ENCODE measurements at regions not wholly inside any gene's neighbourhood (a gene's known extent, or its start where the extent isn't known, plus 50 kb on each side); places are given as distances from the start of the nearest gene placed in this dataset.

- DNase-seq (ENCODE audit: low read depth in 2 of 2): no peak
Measured at GRCh38 chr3:194265996-194266964, 84.8 kb downstream of the CPN2 start.

DNA sequence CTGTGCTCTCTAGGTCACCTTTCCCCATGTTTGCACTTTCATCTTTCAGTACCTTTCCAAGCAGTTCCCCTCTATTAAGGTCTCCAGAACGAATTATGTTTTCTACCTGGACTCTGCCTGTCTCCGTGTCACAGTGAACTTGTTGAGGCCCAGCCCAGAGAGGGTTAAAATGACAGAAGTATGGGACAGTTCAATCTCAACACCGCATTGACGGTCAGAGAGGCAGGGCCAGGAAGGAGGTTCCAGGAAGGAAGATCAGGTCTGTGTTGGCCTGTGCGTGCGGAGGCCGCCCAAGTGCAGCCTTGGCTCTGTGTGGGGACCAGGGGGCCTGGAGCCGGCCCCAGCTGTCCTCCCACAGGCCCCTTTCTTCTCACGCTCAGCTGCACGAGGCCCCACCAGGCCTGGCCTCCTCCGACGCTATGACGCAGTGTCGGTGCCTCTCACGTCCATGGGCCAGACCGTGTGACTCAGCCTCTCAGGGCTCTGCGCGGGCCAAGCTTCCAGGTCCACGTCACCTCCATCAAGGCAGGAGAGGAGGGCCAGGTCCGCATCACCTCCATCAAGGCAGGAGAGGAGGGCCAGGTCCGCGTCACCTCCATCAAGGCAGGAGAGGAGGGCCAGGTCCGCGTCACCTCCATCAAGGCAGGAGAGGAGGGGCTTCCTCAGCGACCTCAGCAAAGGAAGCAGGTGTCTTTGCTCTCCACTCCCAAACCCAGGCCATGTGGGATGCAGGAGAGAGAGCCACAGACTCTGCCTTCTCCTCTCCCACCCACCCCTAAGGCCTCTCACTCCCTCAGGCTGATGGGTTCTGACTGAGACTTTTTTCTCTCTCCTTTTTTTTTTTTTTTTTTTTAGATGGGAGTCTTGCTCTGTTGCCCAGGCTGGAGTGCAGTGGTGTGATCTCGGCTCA lies 83.1 kb downstream of the CPN2 start:
- DNase-seq (ENCODE audit: low read depth in 2 of 2): no peak

DNA sequence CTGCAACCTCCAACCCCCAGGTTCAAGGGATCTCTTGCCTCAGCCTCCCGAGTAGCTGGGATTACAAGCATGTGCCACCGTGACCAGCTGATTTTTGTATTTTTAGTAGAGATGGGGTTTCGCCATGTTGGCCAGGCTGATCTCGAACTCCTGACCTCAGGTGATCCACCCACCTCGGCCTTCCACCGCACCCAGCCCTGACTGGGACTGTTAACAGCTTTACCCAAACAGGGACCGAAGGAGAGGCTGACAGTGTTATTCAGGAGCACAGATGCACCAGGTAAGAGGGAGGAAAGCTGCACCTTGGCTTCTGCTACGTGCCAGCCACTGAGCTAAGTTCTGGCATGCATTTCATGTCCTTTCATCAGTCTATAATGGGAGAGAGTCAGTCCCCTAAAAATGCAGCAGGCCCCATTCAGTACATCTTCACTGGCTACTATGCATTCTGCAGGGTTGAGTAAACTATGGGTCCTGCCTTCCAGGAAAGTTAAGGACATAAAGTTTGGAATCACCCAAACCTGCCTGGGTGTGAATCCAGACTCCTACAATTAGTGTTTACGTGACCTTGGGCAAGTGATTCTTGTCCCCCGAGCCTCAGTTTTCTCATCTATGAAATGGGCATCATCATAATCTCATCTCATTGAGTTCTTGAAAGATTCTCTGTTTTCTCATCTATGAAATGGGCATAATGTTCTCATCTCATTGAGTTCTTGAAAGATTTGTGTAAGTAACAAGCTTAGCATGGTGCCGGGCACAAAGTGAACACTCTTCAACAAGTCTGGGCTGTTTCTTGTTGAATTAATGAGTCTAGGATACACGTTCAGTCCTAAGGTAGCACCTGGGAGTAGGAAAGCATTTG lies 82.2 kb downstream of the CPN2 start:
- DNase-seq (ENCODE audit: low read depth in 2 of 2): no peak

DNA sequence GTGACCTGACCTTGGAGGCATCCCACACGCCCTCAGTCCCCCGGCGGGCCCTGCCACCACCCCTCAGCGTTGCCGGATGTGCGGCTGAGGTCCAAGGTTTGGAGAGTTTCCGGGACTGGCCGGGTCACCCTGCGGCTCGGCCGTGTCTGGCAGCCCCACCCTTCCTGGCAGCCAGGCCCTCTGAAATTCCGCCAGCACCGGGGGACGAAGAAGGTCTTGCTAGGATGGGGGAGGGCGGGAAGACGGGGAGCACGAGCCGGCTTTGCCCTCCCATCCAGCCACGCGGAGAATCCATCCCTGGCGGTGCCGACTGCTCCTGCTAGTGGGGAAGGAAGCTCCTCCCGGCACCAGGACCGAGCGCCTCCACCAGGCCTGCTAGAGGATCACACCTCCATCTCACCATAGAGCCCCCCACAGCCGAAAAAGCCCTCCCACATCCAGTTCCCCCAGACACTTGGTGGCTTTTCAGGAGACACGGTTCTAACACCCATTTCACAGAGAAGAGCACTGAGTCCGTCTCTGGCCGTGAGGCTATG lies 81.5 kb downstream of the CPN2 start:
- no peak for DNase-seq (ENCODE audit: low read depth in 2 of 2)

GRCh38 chr3:194270627-194271459 lies 80.3 kb downstream of the CPN2 start:
- no peak for DNase-seq (ENCODE audit: low read depth in 2 of 2)

DNA sequence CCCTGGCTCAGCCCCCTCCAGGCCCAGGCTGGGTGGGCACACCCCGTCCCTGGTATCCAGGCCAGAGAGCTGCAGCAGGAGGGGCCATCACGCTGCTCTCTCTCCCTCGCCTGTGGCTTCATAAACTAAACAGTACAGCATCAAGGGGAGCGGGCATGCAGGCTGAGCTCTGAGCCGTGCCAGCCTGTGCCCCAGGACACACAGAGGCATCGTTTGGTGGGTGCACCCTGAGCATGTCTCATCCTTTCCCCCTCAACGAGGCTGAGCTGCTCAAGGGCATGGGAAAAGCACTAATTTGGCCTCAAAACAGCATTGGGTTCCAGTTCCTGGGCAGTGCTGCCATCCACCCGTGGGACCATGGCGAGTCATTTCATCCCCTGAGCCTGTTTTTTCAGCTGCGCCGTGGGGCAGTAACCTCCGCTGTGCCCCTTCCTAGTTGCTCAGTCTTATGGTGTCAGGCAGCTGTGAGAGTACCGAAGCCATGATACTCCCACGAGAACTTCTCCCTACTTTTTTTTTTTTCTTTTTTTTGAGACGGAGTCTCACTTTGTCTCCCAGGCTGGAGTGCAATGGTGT lies 79.6 kb downstream of the CPN2 start:
- DNase-seq (ENCODE audit: low read depth in 2 of 2): no peak

DNA sequence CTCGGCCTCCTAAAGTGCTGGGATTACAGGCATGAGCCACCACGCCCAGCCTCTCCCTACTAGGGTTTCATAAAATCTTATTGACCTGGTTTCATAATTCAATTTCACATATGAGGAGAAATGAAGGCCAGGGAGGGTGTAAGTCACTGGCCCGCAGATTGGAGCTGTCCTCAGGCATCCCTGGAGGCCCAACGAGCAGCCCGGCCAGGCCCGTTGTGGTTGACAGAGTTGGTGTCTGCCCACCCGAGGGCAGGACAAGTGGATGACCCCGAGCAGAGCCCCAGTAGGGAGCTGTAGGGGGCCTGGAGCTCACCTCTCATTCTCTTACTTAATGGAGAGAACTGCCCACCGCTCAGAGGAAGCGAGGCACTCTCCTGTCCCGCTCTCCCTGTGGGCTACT lies 78.9 kb downstream of the CPN2 start:
- no peak for DNase-seq (ENCODE audit: low read depth in 2 of 2)

GRCh38 chr3:194272861-194273742 lies 78.0 kb downstream of the CPN2 start:
- DNase-seq (ENCODE audit: low read depth in 2 of 2): no peak

DNA sequence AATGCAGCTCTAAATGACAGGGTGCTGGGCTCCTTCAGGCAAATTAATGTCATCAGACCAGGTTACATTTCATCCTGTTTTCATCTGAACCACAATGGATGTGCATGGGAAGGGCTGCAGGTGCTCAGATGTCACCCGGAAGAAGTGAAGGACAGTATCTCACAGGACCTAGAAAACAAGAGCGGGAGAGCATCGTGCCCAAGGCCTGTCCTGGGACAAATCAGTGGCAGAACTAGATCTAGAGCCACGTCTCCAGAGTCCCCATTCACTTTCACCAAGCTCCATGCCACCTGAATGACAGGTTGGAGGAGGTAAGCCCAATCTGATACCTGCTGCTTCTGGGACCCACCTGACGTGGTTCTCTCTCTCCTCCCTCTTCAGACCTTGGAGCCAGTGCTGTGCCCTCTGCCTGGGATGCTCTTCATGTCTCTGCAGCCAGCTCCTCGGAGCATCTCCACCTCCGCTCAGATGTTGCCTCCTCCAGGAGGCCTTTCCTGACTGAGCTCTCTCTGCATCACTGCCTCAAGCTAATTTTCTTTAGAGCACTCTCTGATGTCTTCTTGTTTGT lies 77.3 kb downstream of the CPN2 start:
- DNase-seq (ENCODE audit: low read depth in 2 of 2): no peak

GRCh38 chr3:194274424-194275085 lies 76.6 kb downstream of the CPN2 start:
- DNase-seq (ENCODE audit: low read depth in 2 of 2): no peak

GRCh38 chr3:194275291-194275690 lies 75.8 kb downstream of the CPN2 start:
- DNase-seq (ENCODE audit: low read depth in 2 of 2): no peak

GRCh38 chr3:194275721-194276120 lies 75.4 kb downstream of the CPN2 start:
- DNase-seq (ENCODE audit: low read depth in 2 of 2): no peak

DNA sequence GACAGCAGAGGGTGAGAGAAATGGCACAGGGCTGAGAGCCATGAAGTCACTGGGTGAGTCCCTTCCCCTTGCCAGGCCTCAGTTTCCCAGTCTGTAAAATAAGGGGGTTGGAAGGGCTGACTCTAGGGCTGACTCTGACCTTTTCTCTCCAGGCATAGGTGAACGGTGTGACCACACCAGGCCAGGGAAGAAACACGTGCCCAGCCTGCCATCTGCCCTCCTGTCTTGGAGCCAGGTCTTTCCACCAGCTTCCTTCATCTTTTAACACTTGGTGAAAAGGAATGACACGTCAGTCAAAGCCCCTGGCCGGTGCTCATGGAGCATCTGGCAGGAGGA lies 74.4 kb downstream of the CPN2 start:
- DNase-seq (ENCODE audit: low read depth in 2 of 2): no peak

GRCh38 chr3:194277104-194277785 lies 73.9 kb downstream of the CPN2 start:
- no peak for DNase-seq (ENCODE audit: low read depth in 2 of 2)

- DNase-seq (ENCODE audit: low read depth in 2 of 2): no peak
Measured at GRCh38 chr3:194277786-194278130, 73.4 kb downstream of the CPN2 start.

DNA sequence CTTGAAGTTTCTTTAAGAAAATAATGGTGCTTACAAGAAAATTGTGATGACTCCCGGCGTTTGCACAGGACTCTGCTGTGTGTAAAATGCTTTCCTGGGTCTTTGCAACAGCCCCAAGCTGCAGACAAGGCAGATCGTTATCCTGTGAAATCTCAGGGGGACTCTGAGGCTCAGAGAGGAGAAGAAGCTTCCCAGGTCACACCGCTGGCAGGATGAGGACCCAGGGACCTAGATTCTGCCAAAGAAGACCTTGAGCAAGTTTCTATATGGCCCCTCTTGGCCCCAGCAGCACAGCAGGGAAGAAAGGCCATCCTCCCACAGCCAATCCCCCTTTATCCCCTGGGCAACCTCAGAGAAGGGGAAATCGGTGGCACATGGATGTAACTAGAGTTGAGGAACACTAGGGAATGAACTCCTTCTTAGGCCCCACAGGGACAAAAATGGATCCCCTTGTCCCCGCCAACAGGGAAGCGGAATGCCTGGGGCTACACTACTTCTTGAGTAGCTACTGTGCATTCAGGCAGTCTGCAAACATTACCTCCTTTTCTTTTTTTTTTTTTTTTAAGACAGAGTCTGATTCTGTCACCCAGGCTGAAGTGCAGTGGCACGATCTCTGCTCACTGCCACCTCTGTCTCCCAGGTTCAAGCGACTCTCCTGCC lies 72.8 kb downstream of the CPN2 start:
- no peak for DNase-seq (ENCODE audit: low read depth in 2 of 2)

DNA sequence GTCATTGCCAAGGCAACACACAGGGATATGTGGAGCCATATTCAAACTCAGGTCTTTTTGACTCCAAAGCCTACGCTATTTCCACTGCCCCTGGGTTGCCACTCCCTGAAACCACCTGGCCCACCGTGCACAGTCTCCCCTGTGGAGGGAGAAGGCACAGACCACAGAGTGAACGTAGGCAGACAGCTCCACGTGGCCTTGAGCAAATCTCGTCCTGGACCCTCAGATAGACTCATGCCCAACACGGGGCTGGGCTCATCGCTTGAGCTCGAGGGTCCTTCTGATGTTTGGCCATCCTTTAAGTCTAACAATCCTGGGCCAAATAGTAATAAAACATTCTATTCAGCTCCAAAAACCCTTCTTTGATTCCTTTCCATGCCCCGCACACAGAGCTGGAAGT lies 72.0 kb downstream of the CPN2 start:
- no peak for DNase-seq (ENCODE audit: low read depth in 2 of 2)

Data from stimulated activated CD8-positive, alpha-beta memory T cell treated with anti-CD3 and anti-CD28 coated beads, Interleukin-15, amount 100 ng/mL, for 48 hours (primary cell).